DMS53 (cell line): ENCODE measurements at regions not wholly inside any gene's neighbourhood (a gene's known extent, or its start where the extent isn't known, plus 50 kb on each side); places are given as distances from the start of the nearest gene placed in this dataset.

Source experiments
- DNase-seq: peaks from one replicate; lab custom pipeline; 2025; lab: John Stamatoyannopoulos, UW

GRCh38 chr6:170177772-170178560, 112.9 kb downstream of the DLL1 start:
- DNase-seq = peak; percentile 52

- DNase-seq = peak; percentile 79
Measured at GRCh38 chr6:170176898-170177771, 113.7 kb downstream of the DLL1 start.

GRCh38 chr6:170176136-170176897, 114.6 kb downstream of the DLL1 start:
- peak; percentile 87 for DNase-seq

GRCh38 chr6:170175644-170176135, 115.2 kb downstream of the DLL1 start:
- DNase-seq = no peak

- DNase-seq = no peak
Measured at GRCh38 chr6:170174771-170175643, 115.9 kb downstream of the DLL1 start.

- DNase-seq = no peak
Measured at GRCh38 chr6:170174124-170174770, 116.6 kb downstream of the DLL1 start.

- DNase-seq = no peak
Measured at GRCh38 chr6:170173335-170173881, 117.5 kb downstream of the DLL1 start.

GRCh38 chr6:170172825-170173256, 118.0 kb downstream of the DLL1 start:
- DNase-seq = no peak

- DNase-seq = no peak
Measured at GRCh38 chr6:170172392-170172791, 118.5 kb downstream of the DLL1 start.

- DNase-seq = no peak
Measured at GRCh38 chr6:170167657-170168159, 123.2 kb downstream of the DLL1 start.

GRCh38 chr6:170166511-170167122, 124.3 kb downstream of the DLL1 start:
- DNase-seq = peak; percentile 24

- DNase-seq = no peak
Measured at GRCh38 chr6:170165471-170166117, 125.3 kb downstream of the DLL1 start.

- DNase-seq = peak; percentile 19
Measured at GRCh38 chr6:170165085-170165470, 125.8 kb downstream of the DLL1 start.

GRCh38 chr6:170164271-170164900, 126.5 kb downstream of the DLL1 start:
- DNase-seq = no peak

- no peak for DNase-seq
Measured at GRCh38 chr6:170163405-170164170, 127.3 kb downstream of the DLL1 start.

- DNase-seq = no peak
Measured at GRCh38 chr6:170162775-170163404, 128.0 kb downstream of the DLL1 start.

GRCh38 chr6:170162011-170162774, 128.7 kb downstream of the DLL1 start:
- DNase-seq = no peak
